Activated naive CD4-positive, alpha-beta T cell treated with anti-CD3 and anti-CD28 coated beads for 36 hours (primary cell): ENCODE measurements at regions not wholly inside any gene's neighbourhood (a gene's known extent, or its start where the extent isn't known, plus 50 kb on each side); places are given as distances from the start of the nearest gene placed in this dataset.
"Not testable (repeated sequence)": the region's sequence is repeated elsewhere in the genome, so short reads cannot be mapped to it uniquely, and the experiment has no call there.

Experiments
- CTCF ChIA-PET: fragments of 350-600 bp; sonication (Branson Sonifier 250); formaldehyde crosslinking; loops from one replicate; lab custom pipeline; 2021; ENCODE audit warnings: antibody characterized with exemption; lab: Charles Lee
- DNase-seq: peaks from one replicate; pipeline ENCODE4 v3.0.0-alpha.2; 2020
- H3K27ac Mint-ChIP-seq: one replicate; pipeline ENCODE4 v1.8.0; 2021; ENCODE audit warnings: mild to moderate bottlenecking, mixed read lengths
- H3K27me3 Mint-ChIP-seq: one replicate; pipeline ENCODE4 v1.8.0; 2021; ENCODE audit warnings: low read depth, mixed read lengths
- H3K36me3 Mint-ChIP-seq: one replicate; pipeline ENCODE4 v1.8.0; 2021; ENCODE audit warnings: low read depth, mixed read lengths
- H3K4me1 Mint-ChIP-seq: one replicate; pipeline ENCODE4 v1.8.0; 2021; ENCODE audit warnings: low read depth, mixed read lengths
- H3K4me3 Mint-ChIP-seq: one replicate; pipeline ENCODE4 v1.8.0; 2021; ENCODE audit warnings: mild to moderate bottlenecking, moderate library complexity, mixed read lengths
- H3K9me3 Mint-ChIP-seq: one replicate; pipeline ENCODE4 v1.8.0; 2021; ENCODE audit warnings: mixed read lengths
- intact Hi-C: fragments of 100-400 bp; cut with micrococcal nuclease; formaldehyde crosslinking; loops from one replicate; pipeline ENCODE4 v1.15.1; 2023

- H3K27ac Mint-ChIP-seq, H3K9me3 Mint-ChIP-seq, H3K27me3 Mint-ChIP-seq, intact Hi-C loops, H3K4me3 Mint-ChIP-seq, H3K4me1 Mint-ChIP-seq, DNase-seq, H3K36me3 Mint-ChIP-seq: not testable (repeated sequence)
- CTCF ChIA-PET, result interaction anchor here (0.6 kb wide), 1 partner anchor 34 kb away, joined by 5 read pairs; no protein-coding TSS in a partner anchor
These were observed 71.4 kb upstream of the CSF1 start for GRCh38 chr1:109839276-109839675.

- no peaks in the 10 kb centered on the region for H3K4me1 Mint-ChIP-seq
- H3K9me3 Mint-ChIP-seq, result peaks cover 7% of the 10 kb centered on the region
- intact Hi-C loops, result no loop called here
- no peaks in the 10 kb centered on the region for H3K27me3 Mint-ChIP-seq
- no peak overlapping the region for H3K4me3 Mint-ChIP-seq
- CTCF ChIA-PET, result no interaction called here
- DNase-seq, result no peak
- H3K36me3 Mint-ChIP-seq, result no peaks in the 10 kb centered on the region
- no peak overlapping the region for H3K27ac Mint-ChIP-seq
These were observed 71.8 kb upstream of the CSF1 start for GRCh38 chr1:109838838-109839240.

- Mint-ChIP-seq H3K4me3 (no peak overlapping the region), H3K9me3 (peaks cover 7% of the 10 kb centered on the region), H3K27ac (no peak overlapping the region), H3K4me1 (no peaks in the 10 kb centered on the region), H3K27me3 (no peaks in the 10 kb centered on the region), H3K36me3 (no peaks in the 10 kb centered on the region)
- intact Hi-C loops, result no loop called here
- no peak for DNase-seq
- CTCF ChIA-PET, result no interaction called here
These were observed 72.6 kb upstream of the CSF1 start for GRCh38 chr1:109837852-109838570.

- H3K27ac Mint-ChIP-seq, result not testable (repeated sequence)
These were observed 71.9 kb upstream of the EPS8L3 start for GRCh38 chr1:109835645-109836044.

GRCh38 chr1:109834951-109835350, 71.2 kb upstream of the EPS8L3 start:
- DNase-seq, result no peak
- Mint-ChIP-seq H3K9me3 (peaks cover 13% of the 10 kb centered on the region), H3K4me1 (no peaks in the 10 kb centered on the region), H3K4me3 (no peak overlapping the region), H3K27me3 (no peaks in the 10 kb centered on the region), H3K27ac (no peak overlapping the region), H3K36me3 (no peaks in the 10 kb centered on the region)
- intact Hi-C loops, result no loop called here
- CTCF ChIA-PET, result interaction anchor here (1.2 kb wide), 1 partner anchor 150 kb away, joined by 5 read pairs; the partner anchor contains the start of gene AHCYL1

More at GRCh38 chr1:109835645-109836044, 71.9 kb upstream of the EPS8L3 start:
- CTCF ChIA-PET, intact Hi-C loops, H3K27me3 Mint-ChIP-seq, H3K4me3 Mint-ChIP-seq, H3K4me1 Mint-ChIP-seq, H3K36me3 Mint-ChIP-seq, DNase-seq: not testable (repeated sequence)
- H3K9me3 Mint-ChIP-seq, result peaks cover 13% of the 10 kb centered on the region

GRCh38 chr1:109832945-109833344, 69.2 kb upstream of the EPS8L3 start:
- DNase-seq, result no peak
- CTCF ChIA-PET, result no interaction called here
- Mint-ChIP-seq H3K36me3 (no peaks in the 10 kb centered on the region), H3K4me1 (no peaks in the 10 kb centered on the region), H3K4me3 (no peak overlapping the region), H3K27me3 (no peaks in the 10 kb centered on the region), H3K27ac (no peak overlapping the region), H3K9me3 (peaks cover 13% of the 10 kb centered on the region)
- intact Hi-C loops, result no loop called here

GRCh38 chr1:109828756-109829505, 65.2 kb upstream of the EPS8L3 start:
- Mint-ChIP-seq H3K36me3 (no peaks in the 10 kb centered on the region), H3K4me1 (peaks cover 10% of the 10 kb centered on the region), H3K27me3 (no peaks in the 10 kb centered on the region), H3K9me3 (peaks cover 6% of the 10 kb centered on the region), H3K27ac (no peak overlapping the region), H3K4me3 (no peak overlapping the region)
- DNase-seq, result no peak
- CTCF ChIA-PET, result interaction anchor here (1.5 kb wide), 1 partner anchor 155 kb away, joined by 4 read pairs; no protein-coding TSS in a partner anchor
- intact Hi-C loops, result loop anchor here (5.0 kb wide), 1 partner anchor 48 kb away; no protein-coding TSS in a partner anchor

- no peak for DNase-seq
- Mint-ChIP-seq H3K27ac (no peak overlapping the region), H3K27me3 (no peaks in the 10 kb centered on the region), H3K4me3 (no peak overlapping the region), H3K9me3 (peaks cover 6% of the 10 kb centered on the region), H3K4me1 (peaks cover 10% of the 10 kb centered on the region), H3K36me3 (no peaks in the 10 kb centered on the region)
- intact Hi-C loops, result loop anchor here (5.0 kb wide), 1 partner anchor 49 kb away; no protein-coding TSS in a partner anchor
- CTCF ChIA-PET, result no interaction called here
These were observed 64.3 kb upstream of the EPS8L3 start for GRCh38 chr1:109827986-109828385.

- H3K4me1 Mint-ChIP-seq, result peaks cover 10% of the 10 kb centered on the region
- H3K9me3 Mint-ChIP-seq, result peaks cover 6% of the 10 kb centered on the region
- intact Hi-C loops, result loop anchor here (5.0 kb wide), 1 partner anchor 50 kb away; no protein-coding TSS in a partner anchor
- CTCF ChIA-PET, result interaction anchor here (0.7 kb wide), 1 partner anchor 92 kb away, joined by 3 read pairs; no protein-coding TSS in a partner anchor
- no peaks in the 10 kb centered on the region for H3K27me3 Mint-ChIP-seq
- DNase-seq, result no peak
- no peak overlapping the region for H3K27ac Mint-ChIP-seq
- no peak overlapping the region for H3K4me3 Mint-ChIP-seq
- H3K36me3 Mint-ChIP-seq, result no peaks in the 10 kb centered on the region
These were observed 63.7 kb upstream of the EPS8L3 start for GRCh38 chr1:109827466-109827865.

- Mint-ChIP-seq H3K36me3 (no peaks in the 10 kb centered on the region), H3K27ac (no peak overlapping the region), H3K4me1 (peaks cover 10% of the 10 kb centered on the region), H3K9me3 (peaks cover 3% of the 10 kb centered on the region), H3K4me3 (no peak overlapping the region), H3K27me3 (no peaks in the 10 kb centered on the region)
- DNase-seq, result no peak
- CTCF ChIA-PET, result interaction anchor here (0.7 to 1.1 kb wide), 2 partner anchors 50 to 93 kb away, joined by 3 read pairs; no protein-coding TSS in a partner anchor
- intact Hi-C loops, result loop anchor here (5.0 kb wide), 1 partner anchor 50 kb away; no protein-coding TSS in a partner anchor
These were observed 63.2 kb upstream of the EPS8L3 start for GRCh38 chr1:109826930-109827349.

GRCh38 chr1:109826446-109826845, 62.7 kb upstream of the EPS8L3 start:
- H3K36me3 Mint-ChIP-seq, result no peaks in the 10 kb centered on the region
- intact Hi-C loops, result loop anchor here (5.0 kb wide), 1 partner anchor 51 kb away; no protein-coding TSS in a partner anchor
- DNase-seq, result no peak
- H3K4me3 Mint-ChIP-seq, result no peak overlapping the region
- H3K27ac Mint-ChIP-seq, result no peak overlapping the region
- no peaks in the 10 kb centered on the region for H3K27me3 Mint-ChIP-seq
- H3K4me1 Mint-ChIP-seq, result peaks cover 10% of the 10 kb centered on the region
- H3K9me3 Mint-ChIP-seq, result peaks cover 1% of the 10 kb centered on the region
- CTCF ChIA-PET, result interaction anchor here (1.1 kb wide), 1 partner anchor 49 kb away, joined by 3 read pairs; no protein-coding TSS in a partner anchor

- intact Hi-C loops, result loop anchor here (5.0 kb wide), 1 partner anchor 53 kb away; no protein-coding TSS in a partner anchor
- no peak overlapping the region for H3K27ac Mint-ChIP-seq
These were observed 60.8 kb upstream of the EPS8L3 start for GRCh38 chr1:109824349-109825115.

More at GRCh38 chr1:109824349-109825115, 60.8 kb upstream of the EPS8L3 start:
- CTCF ChIA-PET, result no interaction called here
- no peaks in the 10 kb centered on the region for H3K9me3 Mint-ChIP-seq
- no peaks in the 10 kb centered on the region for H3K27me3 Mint-ChIP-seq
- H3K36me3 Mint-ChIP-seq, result no peaks in the 10 kb centered on the region
- H3K4me3 Mint-ChIP-seq, result no peak overlapping the region
- H3K4me1 Mint-ChIP-seq, result peaks cover 10% of the 10 kb centered on the region
- DNase-seq, result no peak
